HG02943 (cell line): ENCODE measurements at regions not wholly inside any gene's neighbourhood (a gene's known extent, or its start where the extent isn't known, plus 50 kb on each side); places are given as distances from the start of the nearest gene placed in this dataset.

Source experiments
- ATAC-seq: cut with Tn5 transposase; IDR thresholded peaks from one replicate; pipeline ENCODE4 v1.9.1; 2021; ENCODE audit warnings: mild to moderate bottlenecking, low read depth, moderate library complexity; ENCODE audit not compliant: unreplicated experiment

DNA sequence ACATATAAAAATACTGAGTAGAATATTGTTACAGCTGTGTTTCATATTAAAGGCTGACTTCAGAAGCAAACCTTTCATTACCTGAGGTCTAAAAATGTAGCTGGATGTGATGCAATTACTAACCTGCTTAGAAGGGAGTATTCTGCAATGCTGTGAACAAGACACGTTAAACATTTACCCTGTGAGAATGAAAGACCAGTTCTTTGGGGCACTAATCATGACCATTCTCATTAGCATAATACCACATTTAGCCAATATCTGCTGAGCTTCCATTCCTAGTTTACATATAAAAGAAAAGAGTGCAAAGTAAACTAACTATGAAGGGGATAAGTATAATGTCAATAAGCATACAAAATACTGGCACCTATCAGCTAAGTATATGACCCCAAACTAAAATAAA, 784.0 kb upstream of the KLHL29 start:
- ATAC-seq = no peak

DNA sequence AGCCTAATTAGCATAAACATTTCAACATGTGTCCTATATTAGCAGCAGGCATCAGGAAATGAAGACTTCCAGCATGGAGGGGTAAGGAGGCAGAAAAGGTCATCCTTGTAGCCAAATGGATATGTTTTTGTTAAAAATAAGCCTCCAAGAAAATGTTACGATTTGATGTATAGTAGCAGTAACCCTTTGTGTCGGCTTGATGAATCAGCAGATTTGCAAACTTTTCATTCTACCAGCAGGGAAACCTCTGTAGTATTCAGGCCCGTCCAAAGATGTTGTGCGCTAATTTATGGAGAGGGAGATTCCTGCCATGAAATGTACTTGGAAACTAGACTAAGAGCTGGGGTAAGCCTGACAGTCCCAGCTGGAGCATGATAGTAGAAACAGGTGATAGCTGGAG, 780.8 kb upstream of the KLHL29 start:
- no peak for ATAC-seq

- ATAC-seq = no peak
Observed at GRCh38 chr2:22616031-22616430, 768.9 kb upstream of the KLHL29 start.

- no peak for ATAC-seq
Observed at GRCh38 chr2:22623620-22624019, 761.4 kb upstream of the KLHL29 start.

DNA sequence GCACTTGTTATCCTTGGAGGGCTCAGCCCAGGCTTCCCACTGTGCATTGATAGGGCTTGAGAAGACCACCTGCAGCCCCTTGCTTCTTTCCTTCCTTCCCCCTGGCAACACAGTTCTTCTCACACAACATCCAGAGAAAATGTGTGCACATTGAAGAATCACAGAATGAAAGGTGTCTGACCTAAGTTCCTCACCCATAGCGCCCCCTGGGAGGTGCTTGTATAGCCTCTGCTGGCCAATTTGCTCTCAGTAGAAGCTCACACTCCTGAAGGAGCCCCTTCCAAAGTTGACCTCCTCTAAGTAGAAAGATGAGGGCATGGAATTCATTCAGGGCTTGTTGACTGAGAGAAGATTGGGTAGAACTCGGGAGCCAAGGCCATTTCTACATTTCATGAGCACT, 758.4 kb upstream of the KLHL29 start:
- ATAC-seq = no peak

- no peak for ATAC-seq
Observed at GRCh38 chr2:22628221-22628620, 756.8 kb upstream of the KLHL29 start.

- ATAC-seq = no peak
Observed at GRCh38 chr2:22628906-22629305, 756.1 kb upstream of the KLHL29 start.

DNA sequence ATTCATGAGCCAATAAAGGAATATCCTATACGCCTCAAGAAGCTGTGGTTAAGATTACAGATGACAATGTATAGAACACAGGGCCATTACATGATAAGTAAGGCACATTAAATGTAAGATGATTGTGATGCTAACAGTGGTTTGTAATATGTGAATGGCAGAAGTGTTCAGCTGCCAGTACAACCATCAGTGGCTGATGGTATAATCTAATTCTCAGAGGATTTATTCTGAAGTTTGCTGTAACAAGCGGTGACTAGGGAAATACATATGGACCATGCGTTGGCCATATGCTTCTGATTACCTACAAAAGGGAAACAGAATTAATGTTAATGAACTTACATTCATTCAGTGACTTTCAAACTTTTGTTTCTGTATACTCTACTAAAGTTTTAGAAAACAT, 750.8 kb upstream of the KLHL29 start:
- no peak for ATAC-seq

GRCh38 chr2:22656426-22656825, 728.6 kb upstream of the KLHL29 start:
- ATAC-seq = no peak

- no peak for ATAC-seq
Observed at GRCh38 chr2:22673529-22673928, 711.5 kb upstream of the KLHL29 start.

DNA sequence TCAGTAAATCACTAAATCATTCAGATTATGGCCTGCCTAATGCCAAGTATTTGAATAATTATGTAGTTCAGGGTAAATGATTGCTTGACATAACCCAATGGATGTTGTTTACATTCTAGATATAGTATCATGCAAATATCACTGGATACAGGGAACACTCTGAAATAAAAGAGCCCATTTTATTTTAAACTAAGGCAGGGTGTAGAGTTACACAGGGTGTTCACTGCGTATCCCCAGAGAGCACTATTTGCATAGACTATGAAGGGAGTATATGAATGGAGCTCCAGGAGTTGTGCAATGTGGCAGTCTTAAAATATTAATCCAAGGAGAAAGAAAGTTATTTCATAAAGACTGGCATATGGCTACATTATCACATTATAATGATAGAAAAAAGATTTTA, 701.1 kb upstream of the KLHL29 start:
- no peak for ATAC-seq

DNA sequence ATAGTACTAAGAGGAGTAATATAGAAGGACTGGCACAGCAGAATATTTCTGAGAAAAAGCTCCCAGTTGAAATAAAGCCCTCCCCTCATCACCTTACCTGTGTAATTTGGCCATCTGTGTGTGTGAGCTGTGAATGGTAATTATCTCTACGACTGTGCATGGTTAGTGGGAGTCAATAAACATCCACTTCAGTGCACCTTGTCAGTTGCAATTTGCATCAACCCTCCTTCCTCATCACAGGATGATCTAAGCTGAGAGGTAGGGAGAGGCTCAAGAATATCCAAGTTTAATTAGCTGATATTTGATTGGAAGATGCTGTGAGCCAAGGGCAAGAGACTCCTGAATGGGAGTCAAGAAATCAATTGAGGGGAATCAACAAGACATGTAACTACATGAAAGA, 694.9 kb upstream of the KLHL29 start:
- ATAC-seq = no peak

- ATAC-seq = no peak
Observed at GRCh38 chr2:22691666-22692065, 693.3 kb upstream of the KLHL29 start.

DNA sequence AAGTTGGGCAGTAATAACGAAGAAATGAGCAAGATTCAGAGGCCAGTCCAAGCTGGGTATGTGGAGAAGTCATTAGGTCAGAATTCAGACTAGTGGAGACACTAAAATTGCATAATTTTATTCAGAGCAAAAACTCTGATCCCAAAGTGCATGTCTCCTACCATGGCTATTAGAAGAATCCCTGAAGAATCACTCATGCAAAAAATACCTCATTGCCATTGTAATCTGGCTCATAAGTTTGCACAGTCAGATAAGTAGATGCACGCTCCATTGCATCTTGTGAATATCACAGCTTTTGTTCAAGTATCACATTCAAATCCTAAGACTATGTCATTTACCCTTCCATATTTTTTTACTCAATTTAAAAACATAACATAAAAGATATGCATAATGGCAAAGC, 692.2 kb upstream of the KLHL29 start:
- ATAC-seq = no peak

DNA sequence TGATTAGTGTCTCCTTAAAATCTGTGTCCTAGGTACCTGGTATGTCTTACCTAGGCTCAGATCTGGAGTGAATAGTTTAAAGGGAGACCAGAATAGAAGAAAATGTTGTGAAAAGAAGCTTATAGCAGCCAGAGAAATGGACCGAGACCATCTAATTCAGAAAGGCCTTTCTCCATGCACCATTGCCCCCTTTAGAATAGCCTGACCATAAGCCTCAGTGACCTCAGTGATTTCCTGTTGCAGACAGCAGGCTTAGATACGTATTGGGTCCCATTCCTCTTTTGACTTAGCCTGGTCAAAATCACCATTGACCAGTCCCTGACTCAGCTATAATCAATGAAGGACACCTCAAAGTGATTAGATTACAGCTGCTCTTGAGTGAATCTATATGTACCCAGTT, 690.7 kb upstream of the KLHL29 start:
- no peak for ATAC-seq

DNA sequence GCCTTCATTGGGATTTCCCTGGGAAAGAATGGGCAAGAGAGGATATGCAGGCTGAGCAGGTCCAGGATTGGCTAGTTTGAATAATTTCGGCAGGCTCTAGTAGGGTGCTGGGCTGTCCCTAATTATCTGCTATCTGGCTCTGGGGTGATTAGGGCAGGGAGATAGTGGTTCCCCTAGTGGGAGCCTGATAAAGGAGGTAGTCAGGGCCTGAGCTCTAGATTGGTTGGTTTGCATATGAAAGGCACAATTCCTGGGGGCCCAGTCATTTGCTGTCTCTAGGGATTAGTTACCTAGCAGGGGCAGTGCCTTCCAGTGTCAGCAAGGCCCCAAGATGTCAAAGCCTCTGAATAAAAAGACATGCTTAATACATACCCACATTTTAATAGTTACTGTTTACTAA, 690.1 kb upstream of the KLHL29 start:
- ATAC-seq = no peak

DNA sequence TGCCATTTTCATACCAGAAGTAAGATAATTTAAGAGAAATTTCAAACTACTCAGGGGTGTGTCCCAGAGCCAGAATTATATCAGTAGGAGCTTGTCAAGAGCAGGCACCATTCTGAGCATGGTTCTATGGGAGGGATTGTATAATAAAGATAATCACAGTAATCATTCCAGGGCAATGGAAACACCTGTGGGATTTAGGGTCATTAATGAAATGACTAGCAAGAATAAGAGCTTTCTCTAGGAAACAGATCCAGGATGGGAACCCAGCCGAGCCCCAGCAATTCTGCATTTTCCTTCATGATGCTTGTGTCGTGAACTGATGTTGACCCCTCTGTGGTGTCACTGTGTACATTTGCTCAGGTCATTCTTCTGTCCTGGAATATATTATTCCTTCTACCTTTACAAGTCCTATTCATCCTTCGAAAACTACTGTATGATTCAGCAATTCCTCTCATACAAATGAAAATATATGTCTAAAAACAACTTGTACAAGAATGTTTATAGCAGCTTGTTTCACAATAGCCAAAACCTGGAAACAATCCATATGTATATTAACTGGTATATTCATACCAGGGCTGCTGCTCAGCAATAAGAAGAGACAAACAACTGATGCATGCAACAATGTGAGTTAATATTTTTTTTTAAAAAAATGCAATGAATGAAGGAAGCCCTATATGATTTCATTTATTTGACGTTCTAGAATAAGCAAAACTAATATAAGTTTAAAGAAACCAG, 687.8 kb upstream of the KLHL29 start:
- ATAC-seq = no peak

DNA sequence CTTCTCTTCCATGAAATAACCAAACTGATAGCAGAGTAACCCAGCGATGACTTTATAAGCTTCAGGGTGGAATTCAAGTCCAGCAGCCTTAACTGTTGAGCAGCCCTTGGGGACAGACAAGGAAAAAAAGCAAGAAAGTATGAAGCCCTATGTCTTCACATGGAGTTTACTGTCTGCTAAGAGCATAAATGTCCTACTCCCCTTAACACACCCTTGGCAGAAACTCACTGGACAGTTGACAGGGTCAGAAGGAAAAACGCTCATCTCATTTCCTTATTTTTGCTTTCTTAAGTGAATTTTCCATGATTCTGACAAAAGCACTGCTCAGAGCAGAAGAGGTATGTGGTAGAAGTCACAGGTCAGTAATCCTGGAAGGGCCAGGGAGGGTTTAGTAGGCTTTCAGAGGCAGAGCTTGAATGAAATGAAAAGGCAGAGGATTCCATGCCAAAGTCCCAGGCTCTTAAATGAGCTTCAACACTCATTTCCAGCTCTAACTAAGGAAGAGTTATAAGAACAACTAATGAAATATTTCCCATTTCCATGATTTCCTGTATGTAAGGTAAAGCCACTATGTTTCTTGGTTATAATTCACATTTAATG, 683.3 kb upstream of the KLHL29 start:
- no peak for ATAC-seq

- no peak for ATAC-seq
Observed at GRCh38 chr2:22703286-22703920, 681.6 kb upstream of the KLHL29 start.

DNA sequence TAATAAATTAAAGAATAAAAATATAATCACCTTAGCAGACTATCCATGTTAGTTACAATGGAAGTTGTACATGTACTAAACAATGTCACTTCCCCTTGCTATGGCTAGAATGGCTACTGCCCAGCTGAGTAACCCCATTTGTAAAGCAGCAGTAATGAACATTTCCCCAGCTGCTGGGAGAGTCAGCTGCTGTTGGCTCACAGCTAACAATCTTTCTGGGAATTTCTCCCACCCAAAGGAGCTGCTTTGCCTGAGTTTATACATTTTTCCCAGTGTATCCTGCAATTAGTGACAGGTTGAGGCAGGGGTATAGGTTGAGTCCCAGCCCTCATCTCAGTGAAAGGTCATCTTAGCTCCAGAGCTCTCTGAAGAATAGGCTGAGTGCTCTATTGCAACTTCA, 665.6 kb upstream of the KLHL29 start:
- no peak for ATAC-seq

DNA sequence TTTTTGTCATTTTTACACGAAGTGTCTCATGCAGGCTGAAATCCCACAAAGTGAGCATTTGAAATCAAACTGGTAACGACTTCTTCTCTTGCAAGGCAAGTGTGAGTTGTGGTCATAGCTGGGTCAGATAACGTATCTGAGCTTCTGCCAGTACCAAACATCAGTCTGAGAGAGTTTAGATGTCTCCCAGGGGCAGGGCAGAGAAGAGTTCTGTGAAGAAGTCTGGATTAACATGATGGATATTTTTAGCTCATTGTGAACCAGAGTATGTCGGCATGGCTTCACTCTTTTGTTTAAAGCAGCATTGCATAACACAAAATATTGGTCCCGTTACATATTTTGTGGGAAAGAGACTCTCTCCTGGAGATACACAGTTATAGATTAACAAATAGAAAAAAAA, 655.5 kb upstream of the KLHL29 start:
- no peak for ATAC-seq
